K562 (cell line): ENCODE measurements at regions not wholly inside any gene's neighbourhood (a gene's known extent, or its start where the extent isn't known, plus 50 kb on each side); places are given as distances from the start of the nearest gene placed in this dataset.

Source experiments
- ATAC-seq: fragments of 200-7000 bp; cut with Tn5 transposase; 3 replicates; pipeline ENCODE4 v1.9.1; 2020; ENCODE audit warnings: moderate library complexity
- BruUV-seq: library from RNA; stranded (reverse); fragments of 400-500 nt; replicated peaks from 2 replicates; lab custom pipeline; 2021; lab: Mats Ljungman, UMichigan
- CTCF ChIA-PET: fragments of 300-600 bp; formaldehyde crosslinking; extraction: SDS; loops from one replicate; lab custom pipeline; 2021; ENCODE audit warnings: low intra/inter-chr PET ratio; lab: Yijun Ruan, JAX
- POLR2A ChIA-PET: fragments of 300-600, 350-650 bp; sonication (Branson Sonifier 250); formaldehyde crosslinking; extraction: SDS; loops from one replicate; lab custom pipeline; 2021; ENCODE audit warnings: antibody characterized with exemption, inconsistent platforms; lab: Yijun Ruan, JAX
- DNase-seq, 4 experiments: peaks; one replicate each; pipeline versions ENCODE4 v3.0.0 to v3.0.0-alpha.2; 2011 to 2018; ENCODE audit warnings: low spot score in 3 of 4, mixed read lengths in 3 of 4; ENCODE audit errors: extremely low read depth in 1 of 4
- FAIRE-seq: peaks from 2 replicates; lab custom pipeline; 2011; peaks lifted over from hg19 to GRCh38; lab: Jason Lieb, UNC
- H2AFZ ChIP-seq: 2 replicates; pipeline ENCODE4 v1.6.0; 2011; ENCODE audit warnings: low read depth, low read length, control low read depth, inconsistent platforms
- H3K27ac ChIP-seq: fragments of 200-600 bp; 3 replicates; pipeline ENCODE4 v1.8.0; 2011; ENCODE audit warnings: low read depth, mild to moderate bottlenecking, control low read depth, inconsistent platforms, low read length, moderate library complexity, mixed read lengths; ENCODE audit errors: extremely low read depth
- H3K27me3 ChIP-seq, 2 experiments: fragments of 300-600 bp in 1 of 2; 2 replicates in 1 of 2; 3 replicates in 1 of 2; pipeline versions ENCODE4 v1.6.0 to v1.8.0; 2011; ENCODE audit warnings: inconsistent platforms in 2 of 2, low read length in 2 of 2, mild to moderate bottlenecking in 1 of 2, mixed read lengths in 1 of 2, moderate library complexity in 1 of 2; ENCODE audit not compliant: control insufficient read depth in 2 of 2, insufficient read depth in 2 of 2
- H3K36me3 ChIP-seq: fragments of 300-600 bp; 3 replicates; pipeline ENCODE4 v1.8.0; 2011; ENCODE audit warnings: mild to moderate bottlenecking, low read length, inconsistent platforms; ENCODE audit not compliant: control insufficient read depth, insufficient read depth
- H3K4me1 ChIP-seq, 2 experiments: fragments of 200-600 bp in 1 of 2; replicated peaks in 1 of 2; 2 replicates in 1 of 2; 3 replicates in 1 of 2; pipeline versions ENCODE4 v1.5.1 to v1.8.0; 2011; ENCODE audit warnings: inconsistent platforms in 2 of 2, low read length in 2 of 2, mild to moderate bottlenecking in 1 of 2, mixed read lengths in 1 of 2, moderate library complexity in 1 of 2; ENCODE audit not compliant: control insufficient read depth in 2 of 2, insufficient read depth in 2 of 2
- H3K4me2 ChIP-seq: 2 replicates; pipeline ENCODE4 v1.6.1; 2011; ENCODE audit warnings: low read length, control low read depth, inconsistent platforms, mixed read lengths; ENCODE audit not compliant: insufficient read depth
- H3K4me3 ChIP-seq: fragments of 200-600 bp; sonication (generic), shearing (Covaris generic); 2 replicates; pipeline ENCODE4 v1.5.1; 2016; ENCODE audit warnings: control low read depth, inconsistent platforms
- H3K79me2 ChIP-seq: fragments of 200-600 bp; 3 replicates; pipeline ENCODE4 v1.8.0; 2011; ENCODE audit warnings: low read length, inconsistent platforms; ENCODE audit not compliant: control insufficient read depth, insufficient read depth
- H3K9ac ChIP-seq, 2 experiments: 2 replicates each; pipeline versions ENCODE4 v1.6.0 to v1.6.1; 2011; ENCODE audit warnings: low read depth in 2 of 2, low read length in 2 of 2, control low read depth in 1 of 2, inconsistent platforms in 1 of 2, mild to moderate bottlenecking in 1 of 2, mixed read lengths in 1 of 2; ENCODE audit not compliant: insufficient read depth in 1 of 2
- H3K9me1 ChIP-seq: one replicate; pipeline ENCODE4 v1.6.0; 2011; ENCODE audit warnings: inconsistent platforms, mild to moderate bottlenecking, low read length, moderate library complexity; ENCODE audit not compliant: control insufficient read depth, insufficient read depth
- H3K9me3 ChIP-seq: replicated peaks from 2 replicates; pipeline ENCODE4 v1.5.1; 2011; ENCODE audit warnings: low read depth, low read length, inconsistent platforms; ENCODE audit not compliant: control insufficient read depth, insufficient read depth
- H4K20me1 ChIP-seq: replicated peaks from 2 replicates; pipeline ENCODE4 v1.6.1; 2011; ENCODE audit warnings: low read length, inconsistent platforms, mixed read lengths; ENCODE audit not compliant: control insufficient read depth, insufficient read depth
- CBX8 ChIP-seq: fragments of 200-600 bp; sonication (generic); IDR thresholded peaks from 2 replicates; pipeline ENCODE4 v1.6.1; 2012; ENCODE audit warnings: borderline replicate concordance, mixed run types, low read depth, mild to moderate bottlenecking, moderate library complexity, mixed read lengths, low read length, control low read depth, inconsistent platforms; ENCODE audit not compliant: poor library complexity, severe bottlenecking; ENCODE audit errors: extremely low read depth
- CHAMP1 ChIP-seq: fragments of 450-650 bp; IDR thresholded peaks from 2 replicates; pipeline ENCODE4 v1.6.1; 2016; ENCODE audit warnings: mild to moderate bottlenecking
- COPS2 ChIP-seq: fragments of 450-650 bp; conservative IDR thresholded peaks from 2 replicates; pipeline ENCODE4 v1.6.1; 2016; ENCODE audit warnings: mild to moderate bottlenecking, moderate library complexity
- HNRNPUL1 ChIP-seq: fragments of 200-400 bp; formaldehyde crosslinking; IDR thresholded peaks from 2 replicates; pipeline ENCODE4 v1.6.1; 2017; ENCODE audit warnings: low read length
- JUNB ChIP-seq: fragments of 450-650 bp; formaldehyde crosslinking; conservative IDR thresholded peaks from 2 replicates; pipeline ENCODE4 v1.4.0; 2020; ENCODE audit warnings: mild to moderate bottlenecking
- KAT7 ChIP-seq: sonication (generic); formaldehyde crosslinking; IDR thresholded peaks from 2 replicates; pipeline ENCODE4 v1.8.0; 2022; ENCODE audit warnings: missing genetic modification reagents, mild to moderate bottlenecking, borderline replicate concordance
- NFATC3 ChIP-seq: fragments of 450-650 bp; IDR thresholded peaks from 2 replicates; pipeline ENCODE4 v1.6.1; 2017; ENCODE audit warnings: mild to moderate bottlenecking
- PREB ChIP-seq: sonication (generic); formaldehyde crosslinking; IDR thresholded peaks from 2 replicates; pipeline ENCODE4 v1.8.1; 2023; ENCODE audit warnings: mild to moderate bottlenecking, missing genetic modification reagents
- RNF219 ChIP-seq: fragments of 250-450 bp; sonication (Bioruptor Pico); IDR thresholded peaks from 2 replicates; pipeline ENCODE4 v1.5.0; 2022; ENCODE audit warnings: mild to moderate bottlenecking
- SMAD4 ChIP-seq: fragments of 250-450 bp; sonication (Bioruptor Pico); conservative IDR thresholded peaks from 2 replicates; pipeline ENCODE4 v1.8.0; 2021; ENCODE audit warnings: inconsistent platforms, mild to moderate bottlenecking, moderate library complexity
- SRF ChIP-seq, 2 experiments: fragments of 250-450, 450-650 bp in 1 of 2; sonication (Bioruptor Pico) in 1 of 2; sonication (generic) in 1 of 2; formaldehyde crosslinking; IDR thresholded peaks; 2 replicates each; pipeline versions ENCODE4 v1.5.0 to v1.5.1; 2020 to 2022; ENCODE audit warnings: mild to moderate bottlenecking in 1 of 2, missing genetic modification reagents in 1 of 2
- STAT5A ChIP-seq: IDR thresholded peaks from 2 replicates; pipeline ENCODE4 v1.6.1; 2012; ENCODE audit warnings: low read length, inconsistent platforms, borderline replicate concordance
- SUPT5H ChIP-seq: fragments of 450-650 bp; IDR thresholded peaks from 2 replicates; pipeline ENCODE4 v1.6.1; 2016
- ZBTB12 ChIP-seq: fragments of 250-450 bp; sonication (Bioruptor Pico); IDR thresholded peaks from 2 replicates; pipeline ENCODE4 v1.4.0; 2020
- ZFPM2 ChIP-seq: fragments of 250-450 bp; sonication (Bioruptor Pico); IDR thresholded peaks from 2 replicates; pipeline ENCODE4 v1.5.1; 2022; ENCODE audit warnings: mild to moderate bottlenecking
- ZNF134 ChIP-seq: fragments of 250-450 bp; sonication (Bioruptor Pico); conservative IDR thresholded peaks from 2 replicates; pipeline ENCODE4 v1.4.0; 2020
- ZNF253 ChIP-seq: fragments of 250-450 bp; sonication (Bioruptor Pico); conservative IDR thresholded peaks from 2 replicates; pipeline ENCODE4 v1.6.1; 2021; ENCODE audit warnings: mild to moderate bottlenecking
- ZNF551 ChIP-seq: fragments of 250-450 bp; sonication (Bioruptor Pico); IDR thresholded peaks from 2 replicates; pipeline ENCODE4 v1.5.0; 2021; ENCODE audit warnings: mild to moderate bottlenecking, moderate library complexity
- WGBS: fragments of 100-300 bp; shearing (Covaris generic); methylation state at CpG from one replicate; pipeline ENCODE4 v1.1.6; 2016; ENCODE audit warnings: low coverage, mixed read lengths; ENCODE audit not compliant: insufficient coverage; ENCODE audit errors: missing lambda C conversion rate; 5-methylcytosine and 5-hydroxymethylcytosine counted together
- in situ Hi-C: fragments of 300-500 bp; cut with MboI; formaldehyde crosslinking; loops from 4 replicates; pipeline ENCODE4 v1.15.0; 2018; ENCODE audit warnings: inconsistent platforms, mixed read lengths
- intact Hi-C: fragments of 100-400 bp; cut with micrococcal nuclease; formaldehyde crosslinking; loops from 2 replicates; pipeline ENCODE4 v1.14.2; 2022

GRCh38 chr5:7329141-7329540 lies 66.8 kb upstream of the ADCY2 start (continued):
- TF ChIP-seq ZBTB12 (CRISPR knock-in tag) (no peak), PREB (CRISPR knock-in tag) (no peak), COPS2 (no peak), NFATC3 (no peak), KAT7 (CRISPR knock-in tag) (no peak), SMAD4 (no peak), HNRNPUL1 (no peak), STAT5A (no peak), ZNF253 (CRISPR knock-in tag) (no peak), ZFPM2 (no peak), SUPT5H (no peak)

- WGBS: 0% methylated on average over 3 of the region's 3 CpGs
- H3K9me3 ChIP-seq: no peaks in the 10 kb centered on the region
- no peak overlapping the region for H2AFZ ChIP-seq
- in situ Hi-C loops (no loop called here), intact Hi-C loops (no loop called here)
- no peak overlapping the region for H3K4me2 ChIP-seq
- no TSS peak for BruUV-seq
- no peak for DNase-seq
- H4K20me1 ChIP-seq: no peaks in the 10 kb centered on the region
- no peaks in the 10 kb centered on the region; a peak in 1 of 5 replicates for H3K4me1 ChIP-seq
- H3K4me3 ChIP-seq: no peak overlapping the region
- ChIA-PET CTCF (no interaction called here), POLR2A (no interaction called here)
- H3K79me2 ChIP-seq: no peaks in the 10 kb centered on the region
- no peaks in the 10 kb centered on the region for H3K27me3 ChIP-seq
- no peak for FAIRE-seq
- no peak for ATAC-seq
- H3K9ac ChIP-seq: no peak overlapping the region
- H3K27ac ChIP-seq: no peak overlapping the region
- no peaks in the 10 kb centered on the region for H3K9me1 ChIP-seq
- no peaks in the 10 kb centered on the region; the same call in 2 of the 3 replicates for H3K36me3 ChIP-seq
- no peak for TF ChIP-seq SRF (CRISPR knock-in tag; IDR thresholded peaks at IDR 0.05)
- peak; percentile 50; the same call in 1 of the 2 replicates for TF ChIP-seq JUNB (CRISPR knock-in tag)
- TF ChIP-seq CHAMP1: no peak
- TF ChIP-seq ZNF134: no peak
- TF ChIP-seq CBX8: no peak
- TF ChIP-seq RNF219 (CRISPR knock-in tag): no peak
- TF ChIP-seq ZNF551: no peak
Observed at GRCh38 chr5:7329712-7330111, 66.2 kb upstream of the ADCY2 start.
